ENCODE measurements at regions not wholly inside any gene's neighbourhood (a gene's known extent, or its start where the extent isn't known, plus 50 kb on each side); places are given as distances from the start of the nearest gene placed in this dataset.

GRCh38 chr2:236440110-236440881, 129.3 kb upstream of the ACKR3 start:
- H3K4me1 ChIP-seq: no peaks in the 10 kb centered on the region
- TF ChIP-seq POLR2A (IDR thresholded peaks at IDR 0.05): no peak
- no peak for TF ChIP-seq CTCF (IDR thresholded peaks at IDR 0.05)
- no peak for TF ChIP-seq EP300 (IDR thresholded peaks at IDR 0.05)
- no peak for TF ChIP-seq POLR2AphosphoS5 (IDR thresholded peaks at IDR 0.05)
- H3K36me3 ChIP-seq: no peaks in the 10 kb centered on the region

GRCh38 chr2:236444187-236444586, 125.4 kb upstream of the ACKR3 start:
- no peak for DNase-seq
- TF ChIP-seq POLR2A (IDR thresholded peaks at IDR 0.05): no peak
- whole genome bisulfite sequencing, 2 donors: 57 to 88% methylated on average over 3 of the region's 3 CpGs
- Histone ChIP-seq H3K36me3 (no peaks in the 10 kb centered on the region), H3K4me3 (no peak overlapping the region), H3K27ac (no peak overlapping the region), H3K4me1 (no peaks in the 10 kb centered on the region), H3K9me3 (no peaks in the 10 kb centered on the region), H3K27me3 (no peaks in the 10 kb centered on the region)
- intact Hi-C loops (cut with DNase I): no loop called here

More at GRCh38 chr2:236440110-236440881, 129.3 kb upstream of the ACKR3 start:
- Histone ChIP-seq H3K9me3 (no peaks in the 10 kb centered on the region), H3K27ac (no peak overlapping the region), H3K4me3 (no peak overlapping the region), H3K27me3 (no peaks in the 10 kb centered on the region)
- no peak for DNase-seq
- intact Hi-C loops (cut with DNase I): no loop called here
- 67 to 76% methylated on average over 6 of the region's 6 CpGs for WGBS, 2 donors

DNA sequence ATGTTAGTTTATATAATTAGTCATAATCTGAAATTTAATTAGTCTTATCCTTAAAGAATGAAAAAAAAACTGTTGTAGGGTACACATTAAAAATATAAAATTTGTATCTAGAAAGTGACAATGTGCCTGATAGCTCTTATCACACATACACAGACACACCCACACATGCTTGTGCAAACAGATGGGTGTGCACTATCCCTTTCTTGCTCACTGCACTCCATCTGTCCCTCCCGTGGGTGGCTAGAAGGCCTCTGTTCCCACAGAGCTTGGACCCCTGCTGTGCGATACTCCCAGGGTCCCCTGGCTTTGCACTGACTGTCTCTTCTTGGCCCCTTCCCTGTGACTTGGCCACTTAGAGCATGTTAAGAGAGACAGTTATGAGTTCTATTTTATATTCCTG, 123.9 kb upstream of the ACKR3 start:
- Histone ChIP-seq H3K9me3 (no peaks in the 10 kb centered on the region), H3K36me3 (no peaks in the 10 kb centered on the region), H3K27me3 (no peaks in the 10 kb centered on the region), H3K4me3 (no peak overlapping the region), H3K4me1 (no peaks in the 10 kb centered on the region), H3K27ac (no peak overlapping the region)
- WGBS, 2 donors: 33 to 81% methylated on average over 2 of the region's 2 CpGs
- TF ChIP-seq POLR2A (IDR thresholded peaks at IDR 0.05) (no peak), CTCF (IDR thresholded peaks at IDR 0.05) (no peak), EP300 (IDR thresholded peaks at IDR 0.05) (no peak), POLR2AphosphoS5 (IDR thresholded peaks at IDR 0.05) (no peak)
- no peak for DNase-seq
- intact Hi-C loops (cut with DNase I): no loop called here

DNA sequence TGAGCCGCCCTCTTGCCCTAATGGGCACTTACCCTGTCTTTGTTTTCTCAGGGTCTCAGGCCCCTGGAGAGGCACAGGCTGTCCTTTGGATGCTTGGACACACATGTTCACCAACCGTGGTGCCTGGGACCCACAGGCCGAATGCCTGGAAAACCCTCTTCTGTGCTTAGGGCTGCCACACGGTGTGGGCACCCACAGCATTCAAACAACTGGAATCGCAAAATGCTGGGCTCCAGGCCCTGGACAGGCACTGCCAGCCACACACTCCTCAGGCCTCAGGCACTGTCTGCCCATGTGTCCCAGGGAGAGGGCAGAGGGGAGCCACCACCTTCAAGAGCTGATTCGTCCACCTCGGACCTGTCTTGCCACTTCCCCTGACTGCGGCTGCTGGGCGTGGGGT, 123.1 kb upstream of the ACKR3 start:
- intact Hi-C loops (cut with DNase I): no loop called here
- Histone ChIP-seq H3K27me3 (no peaks in the 10 kb centered on the region), H3K36me3 (no peaks in the 10 kb centered on the region), H3K4me1 (no peaks in the 10 kb centered on the region), H3K27ac (no peak overlapping the region), H3K9me3 (no peaks in the 10 kb centered on the region), H3K4me3 (no peak overlapping the region)
- TF ChIP-seq EP300 (IDR thresholded peaks at IDR 0.05) (no peak), POLR2AphosphoS5 (IDR thresholded peaks at IDR 0.05) (no peak), POLR2A (IDR thresholded peaks at IDR 0.05) (no peak), CTCF (IDR thresholded peaks at IDR 0.05) (no peak)
- DNase-seq: no peak
- WGBS, 2 donors: 92 to 95% methylated on average over 9 of the region's 9 CpGs

DNA sequence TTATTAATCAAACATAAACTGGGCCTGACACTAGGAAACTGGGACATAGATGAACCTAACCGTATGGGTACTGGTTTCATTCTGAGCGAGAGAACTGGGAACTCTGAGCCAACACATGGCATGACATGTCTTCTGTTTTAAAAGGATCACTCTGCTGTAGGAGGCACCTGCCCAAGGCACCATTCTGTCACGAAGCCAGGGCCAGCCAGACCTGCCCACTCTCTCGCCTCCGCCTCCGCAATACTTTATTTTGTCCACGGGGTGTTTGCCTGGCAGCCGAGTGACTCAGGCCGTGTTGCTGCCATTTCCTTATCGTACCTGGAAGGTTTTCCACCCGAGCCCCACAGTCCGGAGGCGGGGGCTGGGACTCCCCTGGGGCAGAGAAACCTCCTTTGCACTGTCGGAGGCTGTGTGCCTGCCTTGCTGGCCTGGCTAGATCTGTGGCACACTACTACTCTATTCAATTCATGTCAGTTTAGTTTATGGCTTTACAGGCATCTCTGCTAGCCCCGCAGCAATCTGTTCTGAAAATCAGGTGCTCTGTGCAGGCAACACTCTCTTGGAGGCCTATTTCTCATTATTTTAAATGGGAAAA, 120.4 kb upstream of the ACKR3 start:
- Histone ChIP-seq H3K4me1 (no peaks in the 10 kb centered on the region), H3K36me3 (no peaks in the 10 kb centered on the region), H3K27ac (no peak overlapping the region), H3K27me3 (no peaks in the 10 kb centered on the region), H3K9me3 (no peaks in the 10 kb centered on the region), H3K4me3 (no peak overlapping the region)
- DNase-seq: no peak
- intact Hi-C loops (cut with DNase I): no loop called here
- TF ChIP-seq EP300 (IDR thresholded peaks at IDR 0.05): no peak
- TF ChIP-seq POLR2AphosphoS5 (IDR thresholded peaks at IDR 0.05): no peak
- no peak for TF ChIP-seq POLR2A (IDR thresholded peaks at IDR 0.05)
- WGBS, 2 donors: 42 to 82% methylated on average over 15 of the region's 15 CpGs

Data from sigmoid colon (tissue), 6 donors.